ENCODE measurements at regions not wholly inside any gene's neighbourhood (a gene's known extent, or its start where the extent isn't known, plus 50 kb on each side); places are given as distances from the start of the nearest gene placed in this dataset.

DNA sequence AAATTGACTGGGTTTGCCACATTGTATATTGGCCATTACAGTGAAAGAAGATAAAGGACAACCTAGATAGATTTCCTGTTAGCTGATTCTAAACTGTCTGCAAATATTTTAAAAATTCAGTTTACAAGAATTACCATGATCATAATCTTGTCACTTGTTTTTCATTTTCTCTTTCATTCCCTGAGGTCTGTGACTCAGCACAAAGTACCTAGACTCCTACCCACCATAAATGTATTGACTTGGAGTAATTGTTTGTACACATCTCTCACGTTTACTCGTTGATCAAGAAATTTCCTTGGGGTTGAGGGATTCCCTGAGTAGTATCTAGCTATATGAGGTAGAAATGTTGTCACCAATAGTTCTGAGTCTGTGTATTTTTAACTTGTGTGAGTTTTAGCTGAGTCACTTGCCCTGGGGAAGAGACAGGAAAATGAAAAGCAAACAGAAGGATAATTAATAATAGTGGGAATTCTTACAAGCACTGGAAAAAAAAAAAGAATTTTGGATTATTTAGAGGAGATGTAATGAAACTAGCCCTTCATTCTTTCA lies 299.2 kb upstream of the DACH1 start:
- Histone ChIP-seq H3K27ac (ENCODE audit: low read depth, low read length, poor library complexity, severe bottlenecking) (no peak overlapping the region), H3K9me3 (ENCODE audit: low read depth, low read length, poor library complexity, severe bottlenecking) (no peaks in the 10 kb centered on the region), H3K4me1 (ENCODE audit: insufficient read depth, low read length, poor library complexity, severe bottlenecking) (no peaks in the 10 kb centered on the region), H3K36me3 (ENCODE audit: insufficient read depth, low read length, poor library complexity, severe bottlenecking) (no peaks in the 10 kb centered on the region), H3K27me3 (replicated peaks; ENCODE audit: insufficient read depth, low read depth, low read length, poor library complexity) (peaks cover 32% of the 10 kb centered on the region), H3K4me3 (ENCODE audit: low read depth, low read length, poor library complexity, severe bottlenecking) (no peak overlapping the region)
- TF ChIP-seq EZH2 (IDR thresholded peaks at IDR 0.05; ENCODE audit: borderline replicate concordance, low read depth, low read length, poor library complexity, severe bottlenecking) = no peak
- TF ChIP-seq, protein P1, sequence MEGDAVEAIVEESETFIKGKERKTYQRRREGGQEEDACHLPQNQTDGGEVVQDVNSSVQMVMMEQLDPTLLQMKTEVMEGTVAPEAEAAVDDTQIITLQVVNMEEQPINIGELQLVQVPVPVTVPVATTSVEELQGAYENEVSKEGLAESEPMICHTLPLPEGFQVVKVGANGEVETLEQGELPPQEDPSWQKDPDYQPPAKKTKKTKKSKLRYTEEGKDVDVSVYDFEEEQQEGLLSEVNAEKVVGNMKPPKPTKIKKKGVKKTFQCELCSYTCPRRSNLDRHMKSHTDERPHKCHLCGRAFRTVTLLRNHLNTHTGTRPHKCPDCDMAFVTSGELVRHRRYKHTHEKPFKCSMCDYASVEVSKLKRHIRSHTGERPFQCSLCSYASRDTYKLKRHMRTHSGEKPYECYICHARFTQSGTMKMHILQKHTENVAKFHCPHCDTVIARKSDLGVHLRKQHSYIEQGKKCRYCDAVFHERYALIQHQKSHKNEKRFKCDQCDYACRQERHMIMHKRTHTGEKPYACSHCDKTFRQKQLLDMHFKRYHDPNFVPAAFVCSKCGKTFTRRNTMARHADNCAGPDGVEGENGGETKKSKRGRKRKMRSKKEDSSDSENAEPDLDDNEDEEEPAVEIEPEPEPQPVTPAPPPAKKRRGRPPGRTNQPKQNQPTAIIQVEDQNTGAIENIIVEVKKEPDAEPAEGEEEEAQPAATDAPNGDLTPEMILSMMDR (conservative IDR thresholded peaks at IDR 0.05; ENCODE audit: low read depth, low read length) = no peak
- no TSS peak for BruUV-seq (replicated peaks)
- intact Hi-C loops (cut with micrococcal nuclease; ENCODE audit: unreplicated experiment) = no loop called here
- CTCF ChIA-PET = no interaction called here
- POLR2A ChIA-PET (ENCODE audit: low non-redundant PET) = no interaction called here
- no peak for DNase-seq (ENCODE audit: low spot score)

DNA sequence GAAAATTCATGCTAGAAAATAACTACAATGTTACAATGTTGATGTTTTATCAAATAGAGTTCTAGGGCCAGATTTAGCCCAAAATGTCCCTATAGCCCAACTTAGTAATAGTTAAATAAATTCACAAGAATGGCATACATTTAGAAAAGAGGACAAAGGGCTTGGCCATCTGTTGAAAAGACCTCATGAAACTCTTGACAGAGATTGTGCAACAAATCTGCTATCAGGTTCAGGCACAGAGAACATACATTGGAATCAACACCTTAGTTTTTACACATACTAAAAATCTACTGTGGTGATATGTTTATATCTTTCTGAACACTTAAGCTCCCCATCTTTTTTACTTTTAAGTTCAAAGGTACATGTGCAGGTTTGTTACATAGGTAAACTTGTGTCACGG lies 298.3 kb upstream of the DACH1 start:
- Histone ChIP-seq H3K9me3 (ENCODE audit: low read depth, low read length, poor library complexity, severe bottlenecking) (no peaks in the 10 kb centered on the region), H3K27me3 (replicated peaks; ENCODE audit: insufficient read depth, low read depth, low read length, poor library complexity) (peaks cover 32% of the 10 kb centered on the region), H3K4me3 (ENCODE audit: low read depth, low read length, poor library complexity, severe bottlenecking) (no peak overlapping the region), H3K4me1 (ENCODE audit: insufficient read depth, low read length, poor library complexity, severe bottlenecking) (no peaks in the 10 kb centered on the region), H3K36me3 (ENCODE audit: insufficient read depth, low read length, poor library complexity, severe bottlenecking) (no peaks in the 10 kb centered on the region), H3K27ac (ENCODE audit: low read depth, low read length, poor library complexity, severe bottlenecking) (no peak overlapping the region)
- TF ChIP-seq, protein P1 (conservative IDR thresholded peaks at IDR 0.05; ENCODE audit: low read depth, low read length) = no peak
- TF ChIP-seq EZH2 (IDR thresholded peaks at IDR 0.05; ENCODE audit: borderline replicate concordance, low read depth, low read length, poor library complexity, severe bottlenecking) = no peak
- CTCF ChIA-PET = no interaction called here
- BruUV-seq (replicated peaks) = no TSS peak
- POLR2A ChIA-PET (ENCODE audit: low non-redundant PET) = no interaction called here
- DNase-seq (ENCODE audit: low spot score) = no peak
- intact Hi-C loops (cut with micrococcal nuclease; ENCODE audit: unreplicated experiment) = no loop called here

DNA sequence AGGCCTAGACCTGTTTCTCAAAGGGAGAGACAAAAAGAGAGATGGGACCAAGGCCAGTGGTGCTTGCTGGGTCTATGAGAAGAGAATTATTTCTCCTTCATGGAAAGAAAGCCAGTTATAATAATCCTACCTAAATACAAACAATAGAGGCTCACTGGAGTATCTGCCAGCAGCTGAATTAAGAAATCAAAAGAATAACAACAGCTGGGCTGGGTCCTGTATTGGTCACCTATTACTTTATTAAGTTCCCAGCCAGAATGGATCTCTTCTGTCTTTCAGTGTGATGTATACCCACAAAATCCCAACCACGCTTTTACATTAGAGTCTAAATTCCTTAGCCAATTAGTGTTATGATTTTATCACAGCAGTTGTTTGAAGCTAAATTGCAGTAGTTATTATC lies 297.8 kb upstream of the DACH1 start:
- TF ChIP-seq, protein P1 (conservative IDR thresholded peaks at IDR 0.05; ENCODE audit: low read depth, low read length) = no peak
- TF ChIP-seq EZH2 (IDR thresholded peaks at IDR 0.05; ENCODE audit: borderline replicate concordance, low read depth, low read length, poor library complexity, severe bottlenecking) = no peak
- Histone ChIP-seq H3K4me3 (ENCODE audit: low read depth, low read length, poor library complexity, severe bottlenecking) (no peak overlapping the region), H3K9me3 (ENCODE audit: low read depth, low read length, poor library complexity, severe bottlenecking) (no peaks in the 10 kb centered on the region), H3K36me3 (ENCODE audit: insufficient read depth, low read length, poor library complexity, severe bottlenecking) (no peaks in the 10 kb centered on the region), H3K27ac (ENCODE audit: low read depth, low read length, poor library complexity, severe bottlenecking) (no peak overlapping the region), H3K27me3 (replicated peaks; ENCODE audit: insufficient read depth, low read depth, low read length, poor library complexity) (peaks cover 27% of the 10 kb centered on the region), H3K4me1 (ENCODE audit: insufficient read depth, low read length, poor library complexity, severe bottlenecking) (no peaks in the 10 kb centered on the region)
- ChIA-PET POLR2A (ENCODE audit: low non-redundant PET) (no interaction called here), CTCF (no interaction called here)
- no peak for DNase-seq (ENCODE audit: low spot score)
- no TSS peak for BruUV-seq (replicated peaks)
- intact Hi-C loops (cut with micrococcal nuclease; ENCODE audit: unreplicated experiment) = no loop called here
